Mucosa of gallbladder (tissue), 1 donor: ENCODE measurements at regions not wholly inside any gene's neighbourhood (a gene's known extent, or its start where the extent isn't known, plus 50 kb on each side); places are given as distances from the start of the nearest gene placed in this dataset.

Experiments
- DNase-seq: peaks from one replicate; pipeline ENCODE4 v3.0.0-alpha.2; 2020; ENCODE audit warnings: low spot score
- donor health status: DM: no; HTN: no; CAD: no.

- no peak for DNase-seq
Observed at GRCh38 chr22:44555597-44555996, 57.6 kb upstream of the RTL6 start.

- no peak for DNase-seq
Observed at GRCh38 chr22:44555046-44555445, 57.0 kb upstream of the RTL6 start.

- DNase-seq: no peak
Observed at GRCh38 chr22:44554411-44554810, 56.4 kb upstream of the RTL6 start.

GRCh38 chr22:44550711-44551491 lies 52.9 kb upstream of the RTL6 start:
- peak; percentile 73 for DNase-seq

- DNase-seq: no peak
Observed at GRCh38 chr22:44549701-44550100, 51.7 kb upstream of the RTL6 start.

- no peak for DNase-seq
Observed at GRCh38 chr22:44548981-44549380, 50.9 kb upstream of the RTL6 start.
